HCT116 (cell line): ENCODE measurements at regions not wholly inside any gene's neighbourhood (a gene's known extent, or its start where the extent isn't known, plus 50 kb on each side); places are given as distances from the start of the nearest gene placed in this dataset.

Source experiments
- ATAC-seq: fragments of 200-7000 bp; cut with Tn5 transposase; 2 replicates; pipeline ENCODE4 v1.9.1; 2020; ENCODE audit warnings: mild to moderate bottlenecking, moderate library complexity
- BruUV-seq: library from RNA; stranded (reverse); fragments of 400-500 nt; replicated peaks from 2 replicates; lab custom pipeline; 2021; lab: Mats Ljungman, UMichigan
- CTCF ChIA-PET: fragments of 300-600 bp; sonication (Branson Sonifier 250); formaldehyde crosslinking; loops from one replicate; lab custom pipeline; 2021; ENCODE audit warnings: antibody characterized with exemption; lab: Charles Lee
- POLR2A ChIA-PET: fragments of 300-600, 350-600 bp; sonication (Branson Sonifier 250); formaldehyde crosslinking; loops from one replicate; lab custom pipeline; 2021; ENCODE audit warnings: antibody characterized with exemption; lab: Charles Lee
- RAD21 ChIA-PET, 2 experiments: fragments of 300-600 bp; sonication (Branson Sonifier 250); formaldehyde crosslinking; loops; one replicate each; lab custom pipeline; 2023; ENCODE audit warnings: low total read pairs in 2 of 2; ENCODE audit not compliant: uncharacterized antibody in 2 of 2, unreplicated experiment in 2 of 2, low non-redundant PET in 1 of 2; lab: Charles Lee
- DNase-seq: peaks from one replicate; pipeline ENCODE4 v3.0.0-alpha.2; 2010; ENCODE audit warnings: low read depth, low spot score
- H2AFZ ChIP-seq: fragments of 200-600 bp; shearing (Covaris generic), sonication (generic); 2 replicates; pipeline ENCODE4 v1.6.1; 2017; ENCODE audit warnings: low read depth, mixed run types, mixed read lengths, antibody characterized with exemption, low read length; ENCODE audit not compliant: poor library complexity, severe bottlenecking
- H3K27ac ChIP-seq: 2 replicates; pipeline ENCODE4 v1.5.1; 2012; ENCODE audit warnings: low read depth, low read length
- H3K27me3 ChIP-seq: fragments of 200-600 bp; sonication (generic); 2 replicates; pipeline ENCODE4 v1.6.1; 2016; ENCODE audit warnings: mixed run types, low read length, mixed read lengths; ENCODE audit not compliant: insufficient read depth
- H3K36me3 ChIP-seq, 2 experiments: fragments of 200-500 bp in 1 of 2; fragments of 200-600 bp in 1 of 2; sonication (Bioruptor generic) in 1 of 2; sonication (generic) in 1 of 2; 2 replicates each; pipeline versions ENCODE4 v1.5.1 to v1.6.1; 2014 to 2016; ENCODE audit warnings: low read length in 2 of 2, inconsistent platforms in 1 of 2, mixed read lengths in 1 of 2, mixed run types in 1 of 2; ENCODE audit not compliant: insufficient read depth in 2 of 2, control insufficient read depth in 1 of 2
- H3K4me1 ChIP-seq, 2 experiments: fragments of 200-600 bp in 1 of 2; sonication (generic) in 1 of 2; 2 replicates each; pipeline versions ENCODE4 v1.5.1 to v1.6.1; 2012 to 2017; ENCODE audit warnings: low read length in 2 of 2, inconsistent platforms in 1 of 2, mild to moderate bottlenecking in 1 of 2, mixed read lengths in 1 of 2, mixed run types in 1 of 2, moderate library complexity in 1 of 2; ENCODE audit not compliant: insufficient read depth in 2 of 2, control insufficient read depth in 1 of 2
- H3K4me2 ChIP-seq: fragments of 200-600 bp; sonication (generic); 2 replicates; pipeline ENCODE4 v1.6.1; 2017; ENCODE audit warnings: mixed run types, low read length, mixed read lengths
- H3K4me3 ChIP-seq, 2 experiments: fragments of 200-600 bp in 1 of 2; sonication (generic) in 1 of 2; replicated peaks in 1 of 2; 2 replicates each; pipeline ENCODE4 v1.5.1; 2011 to 2016; ENCODE audit warnings: low read length in 2 of 2, control low read depth in 1 of 2, low read depth in 1 of 2, mild to moderate bottlenecking in 1 of 2, mixed read lengths in 1 of 2, mixed run types in 1 of 2
- H3K79me2 ChIP-seq: fragments of 200-600 bp; sonication (generic); 2 replicates; pipeline ENCODE4 v1.6.1; 2017; ENCODE audit warnings: mild to moderate bottlenecking, mixed run types, low read length, moderate library complexity, mixed read lengths; ENCODE audit not compliant: insufficient read depth
- H3K9ac ChIP-seq: fragments of 200-600 bp; sonication (generic); 2 replicates; pipeline ENCODE4 v1.6.1; 2016; ENCODE audit warnings: low read length, mixed read lengths
- H3K9me2 ChIP-seq: fragments of 200-600 bp; sonication (generic), shearing (Covaris generic); 2 replicates; pipeline ENCODE4 v1.6.1; 2017; ENCODE audit warnings: mixed run types, mild to moderate bottlenecking, moderate library complexity; ENCODE audit not compliant: insufficient read depth
- H3K9me3 ChIP-seq, 2 experiments: fragments of 200-500 bp in 1 of 2; fragments of 200-600 bp in 1 of 2; sonication (Bioruptor generic) in 1 of 2; sonication (generic) in 1 of 2; 2 replicates each; pipeline ENCODE4 v1.6.1; 2014 to 2017; ENCODE audit warnings: low read length in 2 of 2, mixed read lengths in 2 of 2, inconsistent platforms in 1 of 2, low read depth in 1 of 2, mild to moderate bottlenecking in 1 of 2, mixed run types in 1 of 2, moderate library complexity in 1 of 2; ENCODE audit not compliant: control insufficient read depth in 1 of 2, insufficient read depth in 1 of 2
- H4K20me1 ChIP-seq: fragments of 200-600 bp; sonication (generic), shearing (Covaris generic); 2 replicates; pipeline ENCODE4 v1.6.1; 2017; ENCODE audit warnings: mixed run types, mild to moderate bottlenecking, moderate library complexity; ENCODE audit not compliant: insufficient read depth
- CBX3 ChIP-seq: IDR thresholded peaks from 2 replicates; pipeline ENCODE4 v1.6.1; 2012; ENCODE audit warnings: low read depth
- CEBPB ChIP-seq: IDR thresholded peaks from 2 replicates; pipeline ENCODE4 v1.6.1; 2012; ENCODE audit warnings: low read depth
- EZH2 ChIP-seq: fragments of 200-600 bp; sonication (generic); IDR thresholded peaks from 2 replicates; pipeline ENCODE4 v1.6.1; 2017; ENCODE audit warnings: antibody characterized with exemption, mixed run types
- EZH2phosphoT487 ChIP-seq: fragments of 200-600 bp; IDR thresholded peaks from 2 replicates; pipeline ENCODE4 v1.6.1; 2018; ENCODE audit warnings: antibody characterized with exemption, borderline replicate concordance
- FOSL1 ChIP-seq: IDR thresholded peaks from 2 replicates; pipeline ENCODE4 v1.6.1; 2012; ENCODE audit warnings: low read depth
- POLR2A ChIP-seq: IDR thresholded peaks from 2 replicates; pipeline ENCODE4 v1.7.0; 2011; ENCODE audit warnings: borderline replicate concordance; ENCODE audit not compliant: insufficient read depth, insufficient read length; ENCODE audit errors: extremely low read depth
- POLR2AphosphoS5 ChIP-seq: IDR thresholded peaks from 2 replicates; pipeline ENCODE4 v1.6.1; 2011; ENCODE audit warnings: mild to moderate bottlenecking, low read depth, low read length, moderate library complexity
- RAD21 ChIP-seq: IDR thresholded peaks from 2 replicates; pipeline ENCODE4 v1.6.1; 2012; ENCODE audit warnings: low read depth, mild to moderate bottlenecking
- SIN3A ChIP-seq: IDR thresholded peaks from 2 replicates; pipeline ENCODE4 v1.6.1; 2012; ENCODE audit warnings: low read depth
- SP1 ChIP-seq: IDR thresholded peaks from 2 replicates; pipeline ENCODE4 v1.6.1; 2012; ENCODE audit warnings: low read depth
- YY1 ChIP-seq: IDR thresholded peaks from 2 replicates; pipeline ENCODE4 v1.6.1; 2011; ENCODE audit warnings: low read length, low read depth, moderate library complexity, mild to moderate bottlenecking; ENCODE audit not compliant: insufficient replicate concordance; ENCODE audit errors: extremely low read depth
- ZNF274 ChIP-seq: fragments of 200-500 bp; sonication (Bioruptor generic); IDR thresholded peaks from 2 replicates; pipeline ENCODE4 v1.6.1; 2014; ENCODE audit warnings: mild to moderate bottlenecking, low read depth, low read length, inconsistent platforms
- intact Hi-C: fragments of 100-400 bp; cut with micrococcal nuclease; formaldehyde crosslinking; loops from 2 replicates; pipeline ENCODE4 v1.10.0; 2022
- TF ChIP-seq, protein P1 (sequence below): IDR thresholded peaks from 2 replicates; pipeline ENCODE4 v1.6.1; 2011; ENCODE audit warnings: mild to moderate bottlenecking, low read length, moderate library complexity; ENCODE audit not compliant: insufficient replicate concordance; ENCODE audit errors: extremely low read depth
- TF ChIP-seq, protein P2 (sequence below), 3 experiments: fragments of 200-600 bp in 1 of 3; sonication (generic) in 1 of 3; IDR thresholded peaks in 2 of 3; conservative IDR thresholded peaks in 1 of 3; 2 replicates each; pipeline ENCODE4 v1.5.1; 2012 to 2017; ENCODE audit warnings: low read depth in 2 of 3, low read length in 2 of 3, antibody characterized with exemption in 1 of 3, borderline replicate concordance in 1 of 3, control low read depth in 1 of 3, mild to moderate bottlenecking in 1 of 3, mixed read lengths in 1 of 3, mixed run types in 1 of 3, moderate library complexity in 1 of 3; ENCODE audit not compliant: insufficient read depth in 1 of 3

DNA sequence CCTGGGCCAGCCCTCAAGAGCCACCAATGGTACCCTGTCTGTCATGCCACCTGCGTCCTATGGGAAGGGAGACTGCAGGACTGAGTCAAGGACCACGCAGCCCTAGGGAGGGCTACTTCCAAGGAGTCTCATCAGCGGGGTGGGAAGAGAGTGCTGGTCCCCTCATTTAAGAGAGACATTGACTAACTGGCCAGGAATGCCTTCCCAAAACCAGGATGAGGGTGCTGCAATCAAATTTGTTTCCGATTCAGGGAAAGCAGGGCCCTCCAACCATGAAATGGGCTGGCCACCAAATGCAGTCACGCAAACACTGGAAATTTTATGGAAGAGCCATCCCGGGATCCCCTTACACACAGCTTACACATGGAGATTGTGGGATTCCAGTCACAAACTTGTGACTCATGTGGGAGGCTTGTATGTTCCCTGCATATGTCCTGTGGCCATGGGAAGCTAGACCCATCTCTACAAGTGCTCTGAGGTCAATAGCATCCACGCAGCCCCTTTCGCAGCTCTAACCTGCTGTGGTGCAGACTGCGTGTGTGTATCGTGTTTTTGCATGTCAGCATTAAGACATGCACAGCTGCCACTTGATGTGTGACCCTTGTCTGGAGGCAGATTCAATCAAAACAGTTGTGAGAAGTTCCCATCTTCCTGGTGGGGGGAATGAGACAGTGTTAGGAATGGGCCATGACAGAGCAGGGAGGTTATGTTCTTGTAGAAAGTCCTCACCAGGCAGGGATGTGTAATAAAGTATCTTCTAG, 53.0 kb upstream of the CST7 start:
- H3K9me2 ChIP-seq: no peaks in the 10 kb centered on the region
- ChIA-PET RAD21 (no interaction called here), CTCF (no interaction called here), POLR2A (no interaction called here)
- H3K36me3 ChIP-seq: no peaks in the 10 kb centered on the region
- no peak overlapping the region for H3K4me2 ChIP-seq
- DNase-seq (no peak), ATAC-seq (no peak)
- H3K4me3 ChIP-seq: no peak overlapping the region
- no peaks in the 10 kb centered on the region for H3K4me1 ChIP-seq
- BruUV-seq: no TSS peak
- H3K9me3 ChIP-seq: no peaks in the 10 kb centered on the region
- peaks cover 28% of the 10 kb centered on the region; the same call in 1 of the 2 replicates for H3K27me3 ChIP-seq
- H2AFZ ChIP-seq: no peak overlapping the region
- TF ChIP-seq EZH2: no peak
- TF ChIP-seq RAD21: no peak
- no peak for TF ChIP-seq SP1
- TF ChIP-seq, protein P1, sequence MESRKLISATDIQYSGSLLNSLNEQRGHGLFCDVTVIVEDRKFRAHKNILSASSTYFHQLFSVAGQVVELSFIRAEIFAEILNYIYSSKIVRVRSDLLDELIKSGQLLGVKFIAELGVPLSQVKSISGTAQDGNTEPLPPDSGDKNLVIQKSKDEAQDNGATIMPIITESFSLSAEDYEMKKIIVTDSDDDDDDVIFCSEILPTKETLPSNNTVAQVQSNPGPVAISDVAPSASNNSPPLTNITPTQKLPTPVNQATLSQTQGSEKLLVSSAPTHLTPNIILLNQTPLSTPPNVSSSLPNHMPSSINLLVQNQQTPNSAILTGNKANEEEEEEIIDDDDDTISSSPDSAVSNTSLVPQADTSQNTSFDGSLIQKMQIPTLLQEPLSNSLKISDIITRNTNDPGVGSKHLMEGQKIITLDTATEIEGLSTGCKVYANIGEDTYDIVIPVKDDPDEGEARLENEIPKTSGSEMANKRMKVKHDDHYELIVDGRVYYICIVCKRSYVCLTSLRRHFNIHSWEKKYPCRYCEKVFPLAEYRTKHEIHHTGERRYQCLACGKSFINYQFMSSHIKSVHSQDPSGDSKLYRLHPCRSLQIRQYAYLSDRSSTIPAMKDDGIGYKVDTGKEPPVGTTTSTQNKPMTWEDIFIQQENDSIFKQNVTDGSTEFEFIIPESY: no peak
- no peak for TF ChIP-seq YY1
- no peak for TF ChIP-seq SIN3A
- no peak for TF ChIP-seq CBX3
- TF ChIP-seq EZH2phosphoT487: no peak
- no peak for TF ChIP-seq POLR2A
- TF ChIP-seq, protein P2, sequence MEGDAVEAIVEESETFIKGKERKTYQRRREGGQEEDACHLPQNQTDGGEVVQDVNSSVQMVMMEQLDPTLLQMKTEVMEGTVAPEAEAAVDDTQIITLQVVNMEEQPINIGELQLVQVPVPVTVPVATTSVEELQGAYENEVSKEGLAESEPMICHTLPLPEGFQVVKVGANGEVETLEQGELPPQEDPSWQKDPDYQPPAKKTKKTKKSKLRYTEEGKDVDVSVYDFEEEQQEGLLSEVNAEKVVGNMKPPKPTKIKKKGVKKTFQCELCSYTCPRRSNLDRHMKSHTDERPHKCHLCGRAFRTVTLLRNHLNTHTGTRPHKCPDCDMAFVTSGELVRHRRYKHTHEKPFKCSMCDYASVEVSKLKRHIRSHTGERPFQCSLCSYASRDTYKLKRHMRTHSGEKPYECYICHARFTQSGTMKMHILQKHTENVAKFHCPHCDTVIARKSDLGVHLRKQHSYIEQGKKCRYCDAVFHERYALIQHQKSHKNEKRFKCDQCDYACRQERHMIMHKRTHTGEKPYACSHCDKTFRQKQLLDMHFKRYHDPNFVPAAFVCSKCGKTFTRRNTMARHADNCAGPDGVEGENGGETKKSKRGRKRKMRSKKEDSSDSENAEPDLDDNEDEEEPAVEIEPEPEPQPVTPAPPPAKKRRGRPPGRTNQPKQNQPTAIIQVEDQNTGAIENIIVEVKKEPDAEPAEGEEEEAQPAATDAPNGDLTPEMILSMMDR (IDR thresholded peaks at IDR 0.05 in 2 of 3, conservative IDR thresholded peaks at IDR 0.05 in 1 of 3; ENCODE audit: borderline replicate concordance in 1 of 3, insufficient read depth in 1 of 3, low read depth in 2 of 3, low read length in 2 of 3): no peak
- no peak for TF ChIP-seq POLR2AphosphoS5
- TF ChIP-seq FOSL1: no peak
- no peak for TF ChIP-seq ZNF274
- TF ChIP-seq CEBPB: no peak
- no peaks in the 10 kb centered on the region for H4K20me1 ChIP-seq
- no peak overlapping the region for H3K27ac ChIP-seq
- H3K79me2 ChIP-seq: no peaks in the 10 kb centered on the region
- intact Hi-C loops: no loop called here
- H3K9ac ChIP-seq: no peak overlapping the region
